ENCODE measurements at regions not wholly inside any gene's neighbourhood (a gene's known extent, or its start where the extent isn't known, plus 50 kb on each side); places are given as distances from the start of the nearest gene placed in this dataset.

DNA sequence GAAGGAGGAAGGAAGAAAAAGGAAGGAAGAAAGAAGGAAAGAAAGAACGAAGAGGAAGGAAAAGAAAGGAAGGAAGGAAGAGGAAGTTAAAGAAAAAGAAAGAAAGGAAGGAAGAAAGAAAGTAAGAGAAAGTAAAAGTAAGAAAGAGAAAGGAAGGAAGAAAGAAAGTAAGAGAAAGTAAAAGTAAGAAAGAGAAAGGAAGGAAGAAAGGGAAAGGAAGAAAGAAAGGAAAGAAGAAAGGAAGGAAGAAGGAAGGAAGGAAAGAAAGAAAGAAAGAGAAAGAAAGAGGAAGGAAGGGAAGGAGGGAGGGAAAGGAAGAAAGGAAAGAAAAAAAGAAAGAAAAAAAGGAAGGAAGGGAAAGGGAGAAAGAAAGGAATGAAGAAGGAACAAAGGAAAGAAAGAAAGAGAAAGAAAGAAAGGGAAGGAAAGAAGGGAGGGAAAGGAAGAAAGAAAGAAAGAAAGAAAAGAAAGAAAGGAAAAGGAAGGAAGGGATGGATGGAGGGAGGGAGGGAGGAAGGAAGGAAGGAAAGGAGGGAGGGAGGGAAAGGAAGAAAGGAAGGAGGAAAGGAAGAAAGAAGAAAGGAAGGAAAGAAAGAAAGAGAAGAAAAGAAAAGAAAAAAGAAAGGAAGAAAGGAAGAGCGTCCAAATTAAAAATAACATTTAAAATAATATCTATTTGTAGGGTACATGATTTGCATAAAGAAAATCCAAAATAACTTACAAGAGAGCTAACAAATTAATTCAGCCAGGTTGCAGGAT lies 827.9 kb downstream of the TSN start:
- TF ChIP-seq, protein P1, sequence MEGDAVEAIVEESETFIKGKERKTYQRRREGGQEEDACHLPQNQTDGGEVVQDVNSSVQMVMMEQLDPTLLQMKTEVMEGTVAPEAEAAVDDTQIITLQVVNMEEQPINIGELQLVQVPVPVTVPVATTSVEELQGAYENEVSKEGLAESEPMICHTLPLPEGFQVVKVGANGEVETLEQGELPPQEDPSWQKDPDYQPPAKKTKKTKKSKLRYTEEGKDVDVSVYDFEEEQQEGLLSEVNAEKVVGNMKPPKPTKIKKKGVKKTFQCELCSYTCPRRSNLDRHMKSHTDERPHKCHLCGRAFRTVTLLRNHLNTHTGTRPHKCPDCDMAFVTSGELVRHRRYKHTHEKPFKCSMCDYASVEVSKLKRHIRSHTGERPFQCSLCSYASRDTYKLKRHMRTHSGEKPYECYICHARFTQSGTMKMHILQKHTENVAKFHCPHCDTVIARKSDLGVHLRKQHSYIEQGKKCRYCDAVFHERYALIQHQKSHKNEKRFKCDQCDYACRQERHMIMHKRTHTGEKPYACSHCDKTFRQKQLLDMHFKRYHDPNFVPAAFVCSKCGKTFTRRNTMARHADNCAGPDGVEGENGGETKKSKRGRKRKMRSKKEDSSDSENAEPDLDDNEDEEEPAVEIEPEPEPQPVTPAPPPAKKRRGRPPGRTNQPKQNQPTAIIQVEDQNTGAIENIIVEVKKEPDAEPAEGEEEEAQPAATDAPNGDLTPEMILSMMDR (IDR thresholded peaks at IDR 0.05): no peak
- H3K36me3 Mint-ChIP-seq (ENCODE audit: unreplicated experiment): no peaks in the 10 kb centered on the region
- no peak overlapping the region for H3K4me3 Mint-ChIP-seq (ENCODE audit: unreplicated experiment)
- H3K27me3 Mint-ChIP-seq (ENCODE audit: unreplicated experiment): peaks cover 3% of the 10 kb centered on the region
- no peak overlapping the region for H3K27ac Mint-ChIP-seq (ENCODE audit: unreplicated experiment)
- peaks cover 4% of the 10 kb centered on the region for H3K9me3 Mint-ChIP-seq (ENCODE audit: unreplicated experiment)
- no peaks in the 10 kb centered on the region for H3K4me1 Mint-ChIP-seq (ENCODE audit: unreplicated experiment)
- no peak for DNase-seq (ENCODE audit: extremely low spot score, unreplicated experiment)

DNA sequence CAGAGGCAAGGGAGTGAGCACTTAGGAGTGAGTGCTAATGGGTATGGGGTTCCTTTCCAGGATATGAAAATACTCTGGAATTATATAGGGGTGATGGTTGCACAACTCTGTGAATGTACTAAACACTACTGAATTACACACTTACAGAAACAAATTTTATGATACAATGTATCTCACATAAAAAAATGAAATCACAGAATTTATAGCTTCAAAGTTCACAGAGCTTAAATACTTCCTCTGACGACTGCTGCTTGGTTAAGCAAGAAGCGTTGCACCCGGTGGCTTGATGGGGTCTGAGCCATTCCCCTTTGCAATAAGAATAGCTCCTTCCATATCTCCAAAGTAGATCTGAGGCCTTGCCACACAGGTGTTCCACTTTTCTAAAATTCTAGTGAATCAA lies 835.1 kb downstream of the TSN start:
- no peak for DNase-seq (ENCODE audit: extremely low spot score, unreplicated experiment)
- peaks cover 10% of the 10 kb centered on the region for H3K9me3 Mint-ChIP-seq (ENCODE audit: unreplicated experiment)
- no peaks in the 10 kb centered on the region for H3K4me1 Mint-ChIP-seq (ENCODE audit: unreplicated experiment)
- H3K4me3 Mint-ChIP-seq (ENCODE audit: unreplicated experiment): no peak overlapping the region
- H3K27me3 Mint-ChIP-seq (ENCODE audit: unreplicated experiment): no peaks in the 10 kb centered on the region
- H3K27ac Mint-ChIP-seq (ENCODE audit: unreplicated experiment): no peak overlapping the region
- TF ChIP-seq, protein P1 (IDR thresholded peaks at IDR 0.05): no peak
- H3K36me3 Mint-ChIP-seq (ENCODE audit: unreplicated experiment): no peaks in the 10 kb centered on the region

DNA sequence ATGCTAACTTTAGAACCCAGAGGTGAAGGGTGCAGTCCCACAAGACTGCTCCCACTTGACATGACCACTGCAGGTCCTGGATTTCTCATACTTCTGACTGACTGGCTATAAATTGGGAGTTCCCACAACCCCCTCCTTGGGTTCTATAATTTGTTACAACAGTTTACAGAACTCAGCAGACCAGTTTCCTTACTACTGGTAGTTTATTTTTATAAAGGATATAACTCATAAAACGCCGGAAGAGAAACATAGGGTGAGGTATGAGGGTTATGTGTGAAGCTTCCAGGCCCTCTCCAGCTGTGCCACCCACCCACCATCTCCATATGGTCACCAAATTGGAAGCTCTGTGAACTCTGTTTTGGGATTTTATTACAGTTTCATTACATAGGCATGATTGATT lies 839.6 kb downstream of the TSN start:
- Mint-ChIP-seq H3K4me3 (ENCODE audit: unreplicated experiment) (no peak overlapping the region), H3K4me1 (ENCODE audit: unreplicated experiment) (no peaks in the 10 kb centered on the region), H3K27me3 (ENCODE audit: unreplicated experiment) (no peaks in the 10 kb centered on the region), H3K36me3 (ENCODE audit: unreplicated experiment) (no peaks in the 10 kb centered on the region), H3K27ac (ENCODE audit: unreplicated experiment) (no peak overlapping the region), H3K9me3 (ENCODE audit: unreplicated experiment) (peaks cover 6% of the 10 kb centered on the region)
- no peak for DNase-seq (ENCODE audit: extremely low spot score, unreplicated experiment)
- TF ChIP-seq, protein P1 (IDR thresholded peaks at IDR 0.05): no peak

DNA sequence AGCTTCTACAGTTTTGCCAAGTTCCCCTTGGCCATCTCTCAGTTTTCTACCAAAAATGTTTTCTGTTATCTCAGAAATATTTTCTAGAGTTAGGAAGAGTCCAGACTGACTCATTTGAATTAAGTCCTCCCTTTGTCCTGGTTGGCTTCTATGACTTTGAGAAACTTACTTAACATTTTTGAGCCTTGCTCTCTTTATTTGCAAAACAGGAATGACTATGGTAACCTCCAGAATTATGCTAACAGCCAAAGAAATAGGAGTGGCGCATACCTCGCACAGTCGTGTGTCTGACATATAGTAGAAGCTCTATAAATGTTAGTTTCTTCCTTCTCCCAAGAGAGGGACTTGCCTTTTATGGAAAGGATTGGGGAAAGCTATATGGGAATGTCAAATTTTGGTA lies 841.1 kb downstream of the TSN start:
- H3K27me3 Mint-ChIP-seq (ENCODE audit: unreplicated experiment): no peaks in the 10 kb centered on the region
- no peaks in the 10 kb centered on the region for H3K36me3 Mint-ChIP-seq (ENCODE audit: unreplicated experiment)
- H3K4me1 Mint-ChIP-seq (ENCODE audit: unreplicated experiment): no peaks in the 10 kb centered on the region
- peaks cover 6% of the 10 kb centered on the region for H3K9me3 Mint-ChIP-seq (ENCODE audit: unreplicated experiment)
- DNase-seq (ENCODE audit: extremely low spot score, unreplicated experiment): no peak
- H3K4me3 Mint-ChIP-seq (ENCODE audit: unreplicated experiment): no peak overlapping the region
- TF ChIP-seq, protein P1 (IDR thresholded peaks at IDR 0.05): no peak
- H3K27ac Mint-ChIP-seq (ENCODE audit: unreplicated experiment): no peak overlapping the region

DNA sequence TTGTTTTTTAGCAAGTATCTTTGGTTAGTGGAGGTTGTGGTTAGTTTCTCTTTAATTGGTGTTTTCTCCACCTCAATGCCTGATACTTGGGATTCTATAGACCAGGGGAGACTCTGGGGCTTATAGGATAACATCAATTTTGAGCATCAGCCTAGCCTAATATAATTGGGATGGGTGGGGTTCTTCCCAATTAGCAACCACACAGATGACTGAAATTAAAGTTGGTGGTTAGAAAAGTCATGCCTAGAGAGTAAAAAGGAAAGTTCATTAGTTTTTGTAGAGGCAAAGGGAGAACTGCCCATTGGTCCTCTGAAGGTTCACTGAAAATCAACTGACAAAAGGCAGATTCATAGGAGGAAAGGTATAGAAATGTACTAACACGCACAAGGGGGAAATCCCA lies 843.3 kb downstream of the TSN start:
- H3K9me3 Mint-ChIP-seq (ENCODE audit: unreplicated experiment): no peaks in the 10 kb centered on the region

More for the DNA sequence above, 843.3 kb downstream of the TSN start:
- H3K27ac Mint-ChIP-seq (ENCODE audit: unreplicated experiment): no peak overlapping the region
- no peaks in the 10 kb centered on the region for H3K27me3 Mint-ChIP-seq (ENCODE audit: unreplicated experiment)
- TF ChIP-seq, protein P1 (IDR thresholded peaks at IDR 0.05): no peak
- no peak for DNase-seq (ENCODE audit: extremely low spot score, unreplicated experiment)
- no peak overlapping the region for H3K4me3 Mint-ChIP-seq (ENCODE audit: unreplicated experiment)
- no peaks in the 10 kb centered on the region for H3K36me3 Mint-ChIP-seq (ENCODE audit: unreplicated experiment)
- no peaks in the 10 kb centered on the region for H3K4me1 Mint-ChIP-seq (ENCODE audit: unreplicated experiment)

Data from osteocyte (in vitro differentiated cells).